IMR-90 (cell line): ENCODE measurements at regions not wholly inside any gene's neighbourhood (a gene's known extent, or its start where the extent isn't known, plus 50 kb on each side); places are given as distances from the start of the nearest gene placed in this dataset.

Experiments
- ATAC-seq: fragments of 200-7000 bp; cut with Tn5 transposase; 2 replicates; pipeline ENCODE4 v1.9.1; 2020; ENCODE audit warnings: low read depth, mild to moderate bottlenecking, moderate library complexity
- BruUV-seq: library from RNA; stranded (reverse); fragments of 400-500 nt; replicated peaks from 2 replicates; lab custom pipeline; 2021; lab: Mats Ljungman, UMichigan
- CTCF ChIA-PET: fragments of 300-600 bp; formaldehyde crosslinking; extraction: SDS; loops from one replicate; lab custom pipeline; 2021; ENCODE audit warnings: antibody characterized with exemption; lab: Yijun Ruan, JAX
- POLR2A ChIA-PET: fragments of 300-600 bp; sonication (Branson Sonifier 250); formaldehyde crosslinking; loops from one replicate; lab custom pipeline; 2022; ENCODE audit warnings: antibody characterized with exemption; ENCODE audit not compliant: unreplicated experiment; lab: Charles Lee
- DNase-seq: peaks from one replicate; pipeline ENCODE4 v3.0.0; 2013
- H2AFZ ChIP-seq: replicated peaks from 2 replicates; pipeline ENCODE3; 2013; ENCODE audit warnings: low read length, mild to moderate bottlenecking; ENCODE audit not compliant: poor library complexity
- H2AK5ac ChIP-seq: 2 replicates; pipeline ENCODE4 v1.6.1; 2013; ENCODE audit warnings: low read depth, low read length, inconsistent platforms
- H2AK9ac ChIP-seq: replicated peaks from 2 replicates; pipeline ENCODE3; 2013; ENCODE audit warnings: mild to moderate bottlenecking, low read depth, low read length, moderate library complexity; ENCODE audit not compliant: poor library complexity
- H2BK120ac ChIP-seq: 2 replicates; pipeline ENCODE4 v1.6.1; 2013; ENCODE audit warnings: low read depth, low read length, inconsistent platforms
- H2BK15ac ChIP-seq: 3 replicates; pipeline ENCODE4 v1.6.1; 2013; ENCODE audit warnings: low read depth, low read length, inconsistent platforms
- H2BK20ac ChIP-seq: 2 replicates; pipeline ENCODE4 v1.6.1; 2013; ENCODE audit warnings: low read depth, mild to moderate bottlenecking, inconsistent platforms, low read length, moderate library complexity
- H2BK5ac ChIP-seq: 2 replicates; pipeline ENCODE4 v1.6.1; 2013; ENCODE audit warnings: mild to moderate bottlenecking, low read depth, low read length, inconsistent platforms; ENCODE audit not compliant: poor library complexity, severe bottlenecking
- H3K14ac ChIP-seq: replicated peaks from 2 replicates; pipeline ENCODE4 v1.6.1; 2013; ENCODE audit warnings: low read depth, low read length, inconsistent platforms
- H3K18ac ChIP-seq: 2 replicates; pipeline ENCODE4 v1.6.1; 2013; ENCODE audit warnings: low read depth, low read length, control low read depth
- H3K23ac ChIP-seq: 2 replicates; pipeline ENCODE4 v1.6.1; 2013; ENCODE audit warnings: low read depth, low read length, inconsistent platforms
- H3K27ac ChIP-seq: 2 replicates; pipeline ENCODE4 v1.5.1; 2013; ENCODE audit warnings: mild to moderate bottlenecking, control low read depth, low read length; ENCODE audit not compliant: insufficient read depth
- H3K27me3 ChIP-seq: 2 replicates; pipeline ENCODE4 v1.6.1; 2013; ENCODE audit warnings: low read length; ENCODE audit not compliant: control insufficient read depth, insufficient read depth
- H3K36me3 ChIP-seq: 2 replicates; pipeline ENCODE4 v1.6.1; 2013; ENCODE audit warnings: low read length, mixed read lengths; ENCODE audit not compliant: control insufficient read depth, insufficient read depth
- H3K4ac ChIP-seq: 2 replicates; pipeline ENCODE4 v1.6.1; 2013; ENCODE audit warnings: low read depth, low read length, inconsistent platforms
- H3K4me1 ChIP-seq: 2 replicates; pipeline ENCODE4 v1.6.1; 2013; ENCODE audit warnings: low read length, mixed read lengths; ENCODE audit not compliant: control insufficient read depth, insufficient read depth
- H3K4me2 ChIP-seq: 2 replicates; pipeline ENCODE4 v1.6.1; 2013; ENCODE audit warnings: low read depth, mild to moderate bottlenecking, control low read depth, low read length, moderate library complexity
- H3K4me3 ChIP-seq: 2 replicates; pipeline ENCODE4 v1.5.1; 2013; ENCODE audit warnings: low read depth, mild to moderate bottlenecking, control low read depth, low read length, moderate library complexity; ENCODE audit not compliant: insufficient read depth
- H3K56ac ChIP-seq: 2 replicates; pipeline ENCODE4 v1.6.1; 2013; ENCODE audit warnings: low read length, inconsistent platforms; ENCODE audit not compliant: insufficient read depth; ENCODE audit errors: extremely low read depth
- H3K79me1 ChIP-seq, 2 experiments: 2 replicates each; pipeline ENCODE4 v1.6.1; 2013; ENCODE audit warnings: low read length in 2 of 2, inconsistent platforms in 1 of 2, low read depth in 1 of 2
- H3K9ac ChIP-seq: 2 replicates; pipeline ENCODE4 v1.6.1; 2013; ENCODE audit warnings: low read depth, low read length, control low read depth
- H3K9me1 ChIP-seq: 2 replicates; pipeline ENCODE4 v1.6.1; 2013; ENCODE audit warnings: low read length, inconsistent platforms; ENCODE audit not compliant: insufficient read depth
- H3K9me3 ChIP-seq: 2 replicates; pipeline ENCODE4 v1.6.1; 2013; ENCODE audit warnings: low read length; ENCODE audit not compliant: control insufficient read depth, insufficient read depth
- H4K20me1 ChIP-seq: 2 replicates; pipeline ENCODE4 v1.6.1; 2013; ENCODE audit warnings: low read length, inconsistent platforms; ENCODE audit not compliant: insufficient read depth
- H4K5ac ChIP-seq: 2 replicates; pipeline ENCODE4 v1.6.1; 2013; ENCODE audit warnings: mild to moderate bottlenecking, low read depth, low read length, control low read depth
- H4K8ac ChIP-seq, 2 experiments: 2 replicates each; pipeline ENCODE4 v1.6.1; 2013; ENCODE audit warnings: low read depth in 2 of 2, low read length in 2 of 2, control low read depth in 1 of 2, inconsistent platforms in 1 of 2
- H4K91ac ChIP-seq: 2 replicates; pipeline ENCODE4 v1.6.1; 2013; ENCODE audit warnings: low read depth, low read length, inconsistent platforms; ENCODE audit not compliant: insufficient read depth
- BHLHE40 ChIP-seq: fragments of 150-350 bp; IDR thresholded peaks from 2 replicates; pipeline ENCODE4 v1.6.1; 2016; ENCODE audit warnings: mild to moderate bottlenecking, low read depth, low read length
- CHD1 ChIP-seq: IDR thresholded peaks from 2 replicates; pipeline ENCODE4 v1.6.1; 2012; ENCODE audit warnings: low read depth, low read length, improper control_type of control experiment
- FOS ChIP-seq: fragments of 150-350 bp; IDR thresholded peaks from 2 replicates; pipeline ENCODE4 v1.6.1; 2016; ENCODE audit warnings: low read depth, low read length
- MAFK ChIP-seq: IDR thresholded peaks from 2 replicates; pipeline ENCODE4 v1.6.1; 2012; ENCODE audit warnings: low read depth, low read length, improper control_type of control experiment
- MAZ ChIP-seq: IDR thresholded peaks from 2 replicates; pipeline ENCODE4 v1.6.1; 2012; ENCODE audit warnings: low read depth, mild to moderate bottlenecking, low read length, improper control_type of control experiment, moderate library complexity, borderline replicate concordance
- MXI1 ChIP-seq: IDR thresholded peaks from 2 replicates; pipeline ENCODE4 v1.6.1; 2012; ENCODE audit warnings: low read depth, mild to moderate bottlenecking, low read length, moderate library complexity, borderline replicate concordance
- POLR2A ChIP-seq: IDR thresholded peaks from 2 replicates; pipeline ENCODE4 v1.6.1; 2012; ENCODE audit warnings: mild to moderate bottlenecking, low read depth, low read length
- RAD21 ChIP-seq: IDR thresholded peaks from 2 replicates; pipeline ENCODE4 v1.6.1; 2012; ENCODE audit warnings: low read length, improper control_type of control experiment
- RCOR1 ChIP-seq: IDR thresholded peaks from 2 replicates; pipeline ENCODE4 v1.6.1; 2012; ENCODE audit warnings: mild to moderate bottlenecking, low read length, improper control_type of control experiment; ENCODE audit not compliant: insufficient replicate concordance
- RFX5 ChIP-seq: IDR thresholded peaks from 2 replicates; pipeline ENCODE4 v1.8.0; 2012; ENCODE audit warnings: low read depth, mild to moderate bottlenecking, low read length, moderate library complexity
- SMC3 ChIP-seq: fragments of 150-350 bp; IDR thresholded peaks from 2 replicates; pipeline ENCODE4 v1.6.1; 2016; ENCODE audit warnings: low read depth, mild to moderate bottlenecking, antibody characterized with exemption, low read length, moderate library complexity
- WGBS, 2 experiments: methylation state at CpG; one replicate each; pipeline versions ENCODE4 v1.1.5 to v1.1.7; 2013; ENCODE audit warnings: missing lambda C conversion rate in 2 of 2; ENCODE audit not compliant: insufficient read length in 1 of 2; ENCODE audit errors: extremely low coverage in 2 of 2; 5-methylcytosine and 5-hydroxymethylcytosine counted together
- dilution Hi-C: fragments of 300-500 bp; cut with HindIII; formaldehyde crosslinking; loops from one replicate; pipeline ENCODE4 v1.14.3; 2018; ENCODE audit warnings: low sequenced_read_pairs; ENCODE audit not compliant: unreplicated experiment
- in situ Hi-C: fragments of 300-500 bp; cut with MboI; formaldehyde crosslinking; loops from 3 replicates; pipeline ENCODE4 v1.14.3; 2019; ENCODE audit warnings: low sequenced_read_pairs, inconsistent platforms, mixed read lengths
- intact Hi-C: fragments of 100-400 bp; cut with micrococcal nuclease; formaldehyde crosslinking; loops from 2 replicates; pipeline ENCODE4 v1.10.0; 2022
- TF ChIP-seq, protein P1 (sequence below): conservative IDR thresholded peaks from 2 replicates; pipeline ENCODE4 v1.5.1; 2012; ENCODE audit warnings: mild to moderate bottlenecking, low read depth, low read length, improper control_type of control experiment

DNA sequence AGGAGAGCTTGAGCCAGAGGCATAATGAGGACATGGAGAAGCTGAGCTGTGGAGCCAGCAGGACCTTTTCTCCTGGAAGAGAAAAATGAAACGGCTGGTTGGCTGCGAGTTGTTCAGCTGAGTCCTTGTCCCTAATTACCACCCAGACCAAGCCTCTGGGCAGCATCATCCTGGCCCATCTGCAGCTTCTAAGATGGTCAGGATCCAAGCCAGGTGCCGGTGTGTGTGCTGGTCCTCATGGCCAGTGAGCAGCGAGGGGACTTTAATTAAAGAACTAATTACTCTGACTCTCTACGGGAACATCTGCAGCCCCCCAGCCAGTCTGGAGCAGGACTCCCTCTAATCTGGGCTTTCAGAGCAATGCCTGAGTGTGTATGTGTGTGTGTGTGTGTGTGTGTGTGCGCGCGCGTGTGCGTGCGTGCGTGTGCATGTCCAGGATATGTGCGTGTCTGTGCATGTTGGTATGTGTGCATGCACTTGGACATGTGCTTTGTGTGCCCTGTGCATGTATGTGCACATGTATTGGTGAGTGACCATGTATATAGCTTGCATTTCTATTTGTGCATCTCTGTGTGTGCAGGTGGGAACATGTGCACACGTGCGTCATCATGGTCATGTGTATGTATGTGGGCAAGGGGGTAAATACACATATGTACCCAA is 173.9 kb downstream of the DHX35 start:
- no peak overlapping the region for H3K4ac ChIP-seq
- H3K14ac ChIP-seq: no peak overlapping the region
- H3K79me1 ChIP-seq: no peaks in the 10 kb centered on the region
- H2AFZ ChIP-seq: no peak overlapping the region
- H4K5ac ChIP-seq: no peak overlapping the region
- DNase-seq (no peak), ATAC-seq (no peak)
- intact Hi-C loops (no loop called here), dilution Hi-C loops (no loop called here), in situ Hi-C loops (no loop called here)
- H2BK15ac ChIP-seq: no peak overlapping the region
- no peak overlapping the region for H3K4me3 ChIP-seq
- H2BK120ac ChIP-seq: no peak overlapping the region
- H4K8ac ChIP-seq: no peak overlapping the region
- no peaks in the 10 kb centered on the region for H3K4me1 ChIP-seq
- no peak overlapping the region for H3K56ac ChIP-seq
- no peak overlapping the region for H3K18ac ChIP-seq
- H3K9ac ChIP-seq: no peak overlapping the region
- no TSS peak for BruUV-seq
- H4K20me1 ChIP-seq: no peaks in the 10 kb centered on the region
- no peaks in the 10 kb centered on the region for H3K9me3 ChIP-seq
- no peaks in the 10 kb centered on the region for H3K27me3 ChIP-seq
- H3K23ac ChIP-seq: no peak overlapping the region
- H2BK5ac ChIP-seq: no peak overlapping the region
- ChIA-PET CTCF (no interaction called here), POLR2A (no interaction called here)
- no peak overlapping the region for H3K27ac ChIP-seq
- no peak overlapping the region for H2BK20ac ChIP-seq
- TF ChIP-seq RCOR1 (no peak), MXI1 (no peak), FOS (no peak), RFX5 (no peak), RAD21 (no peak), MAFK (no peak), BHLHE40 (no peak), POLR2A (no peak), MAZ (no peak), CHD1 (no peak), SMC3 (no peak)
- TF ChIP-seq, protein P1, sequence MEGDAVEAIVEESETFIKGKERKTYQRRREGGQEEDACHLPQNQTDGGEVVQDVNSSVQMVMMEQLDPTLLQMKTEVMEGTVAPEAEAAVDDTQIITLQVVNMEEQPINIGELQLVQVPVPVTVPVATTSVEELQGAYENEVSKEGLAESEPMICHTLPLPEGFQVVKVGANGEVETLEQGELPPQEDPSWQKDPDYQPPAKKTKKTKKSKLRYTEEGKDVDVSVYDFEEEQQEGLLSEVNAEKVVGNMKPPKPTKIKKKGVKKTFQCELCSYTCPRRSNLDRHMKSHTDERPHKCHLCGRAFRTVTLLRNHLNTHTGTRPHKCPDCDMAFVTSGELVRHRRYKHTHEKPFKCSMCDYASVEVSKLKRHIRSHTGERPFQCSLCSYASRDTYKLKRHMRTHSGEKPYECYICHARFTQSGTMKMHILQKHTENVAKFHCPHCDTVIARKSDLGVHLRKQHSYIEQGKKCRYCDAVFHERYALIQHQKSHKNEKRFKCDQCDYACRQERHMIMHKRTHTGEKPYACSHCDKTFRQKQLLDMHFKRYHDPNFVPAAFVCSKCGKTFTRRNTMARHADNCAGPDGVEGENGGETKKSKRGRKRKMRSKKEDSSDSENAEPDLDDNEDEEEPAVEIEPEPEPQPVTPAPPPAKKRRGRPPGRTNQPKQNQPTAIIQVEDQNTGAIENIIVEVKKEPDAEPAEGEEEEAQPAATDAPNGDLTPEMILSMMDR: no peak
- H2AK5ac ChIP-seq: no peak overlapping the region
- no peak overlapping the region for H3K4me2 ChIP-seq
- H3K9me1 ChIP-seq: no peaks in the 10 kb centered on the region
- H2AK9ac ChIP-seq: no peak overlapping the region
- WGBS, 2 experiments: 64% methylated on average over 3 of the region's 15 CpGs; no CpG with 5 or more reads in 1 of the 2 experiments
- no peaks in the 10 kb centered on the region for H3K36me3 ChIP-seq
- no peak overlapping the region for H4K91ac ChIP-seq
